Esophagus muscularis mucosa (tissue), 4 donors: ENCODE measurements at regions not wholly inside any gene's neighbourhood (a gene's known extent, or its start where the extent isn't known, plus 50 kb on each side); places are given as distances from the start of the nearest gene placed in this dataset.

Source experiments
- DNase-seq: peaks from one replicate; pipeline ENCODE4 v3.0.0-alpha.2; 2017; ENCODE audit errors: extremely low spot score
- H3K27ac ChIP-seq, 4 donors: fragments of 200-600 bp; sonication (generic); replicated peaks in 1 of 4; 1 replicate in 3 of 4; 2 replicates in 1 of 4; pipeline ENCODE4 v1.5.1; 2016 to 2019; ENCODE audit warnings: mild to moderate bottlenecking in 1 of 4
- H3K27me3 ChIP-seq, 4 donors: fragments of 200-600 bp; sonication (generic); one replicate each; pipeline versions ENCODE4 v1.5.1 to v1.6.0; 2016 to 2019
- H3K36me3 ChIP-seq, 4 donors: fragments of 200-600 bp; sonication (generic); one replicate each; pipeline ENCODE4 v1.5.1; 2016 to 2019
- H3K4me1 ChIP-seq, 4 donors: fragments of 200-600 bp; sonication (generic); one replicate each; pipeline ENCODE4 v1.5.1; 2016 to 2019
- H3K4me3 ChIP-seq, 4 donors: fragments of 200-600 bp; sonication (generic); 1 replicate in 2 of 4; 2 replicates in 2 of 4; pipeline ENCODE4 v1.5.1; 2016 to 2019; ENCODE audit warnings: mild to moderate bottlenecking in 4 of 4, moderate library complexity in 1 of 4
- H3K9me3 ChIP-seq, 4 donors: fragments of 200-600 bp; sonication (generic); 1 replicate in 3 of 4; 2 replicates in 1 of 4; pipeline ENCODE4 v1.5.1; 2016 to 2019
- EP300 ChIP-seq: sonication (generic); formaldehyde crosslinking; IDR thresholded peaks from one replicate; pipeline ENCODE4 v1.6.1; 2017; ENCODE audit warnings: antibody characterized with exemption
- POLR2A ChIP-seq: fragments of 450-650 bp; IDR thresholded peaks from one replicate; pipeline ENCODE4 v1.6.1; 2017; ENCODE audit warnings: antibody characterized with exemption, moderate library complexity, mild to moderate bottlenecking, low read depth
- POLR2AphosphoS5 ChIP-seq, 2 donors: sonication (generic); formaldehyde crosslinking; IDR thresholded peaks; one replicate each; pipeline ENCODE4 v1.6.1; 2017; ENCODE audit warnings: antibody characterized with exemption in 2 of 2
- WGBS: methylation state at CpG from one replicate; pipeline ENCODE4 v1.1.5; 2018; 5-methylcytosine and 5-hydroxymethylcytosine counted together
- intact Hi-C: fragments of 100-400 bp; cut with DNase I; formaldehyde crosslinking; loops from one replicate; pipeline ENCODE4 v1.15.1; 2023
- TF ChIP-seq, protein P1 (sequence below), 3 experiments: fragments of 200-600 bp in 2 of 3; fragments of 450-650 bp in 1 of 3; sonication (generic) in 2 of 3; IDR thresholded peaks; one replicate each; pipeline ENCODE4 v1.5.1; 2017 to 2019; ENCODE audit warnings: antibody characterized with exemption in 3 of 3, mild to moderate bottlenecking in 2 of 3, moderate library complexity in 1 of 3

DNA sequence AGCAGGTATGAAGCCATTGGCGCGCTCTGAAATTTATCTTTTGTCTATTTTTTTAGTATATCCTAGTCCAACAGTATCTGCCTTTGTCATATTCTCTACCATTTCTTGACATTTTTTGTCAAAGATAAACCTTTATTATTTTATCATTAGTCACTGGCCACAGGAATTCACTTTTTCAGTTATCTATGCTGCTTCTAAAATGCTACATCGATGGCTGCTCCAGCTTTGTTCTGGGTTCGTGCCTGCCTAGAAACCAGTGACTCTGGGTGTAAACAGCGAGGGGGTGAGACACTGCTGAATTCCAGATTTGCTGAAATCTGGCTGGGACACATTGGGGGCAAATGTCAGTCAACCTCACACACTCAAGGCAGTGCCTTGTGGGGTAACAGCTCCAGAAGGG, 193.4 kb downstream of the CDC5L start:
- intact Hi-C loops = no loop called here
- no peaks in the 10 kb centered on the region for H3K27me3 ChIP-seq
- TF ChIP-seq POLR2A (no peak), POLR2AphosphoS5 (IDR thresholded peaks at IDR 0.05) (no peak), EP300 (no peak)
- TF ChIP-seq, protein P1, sequence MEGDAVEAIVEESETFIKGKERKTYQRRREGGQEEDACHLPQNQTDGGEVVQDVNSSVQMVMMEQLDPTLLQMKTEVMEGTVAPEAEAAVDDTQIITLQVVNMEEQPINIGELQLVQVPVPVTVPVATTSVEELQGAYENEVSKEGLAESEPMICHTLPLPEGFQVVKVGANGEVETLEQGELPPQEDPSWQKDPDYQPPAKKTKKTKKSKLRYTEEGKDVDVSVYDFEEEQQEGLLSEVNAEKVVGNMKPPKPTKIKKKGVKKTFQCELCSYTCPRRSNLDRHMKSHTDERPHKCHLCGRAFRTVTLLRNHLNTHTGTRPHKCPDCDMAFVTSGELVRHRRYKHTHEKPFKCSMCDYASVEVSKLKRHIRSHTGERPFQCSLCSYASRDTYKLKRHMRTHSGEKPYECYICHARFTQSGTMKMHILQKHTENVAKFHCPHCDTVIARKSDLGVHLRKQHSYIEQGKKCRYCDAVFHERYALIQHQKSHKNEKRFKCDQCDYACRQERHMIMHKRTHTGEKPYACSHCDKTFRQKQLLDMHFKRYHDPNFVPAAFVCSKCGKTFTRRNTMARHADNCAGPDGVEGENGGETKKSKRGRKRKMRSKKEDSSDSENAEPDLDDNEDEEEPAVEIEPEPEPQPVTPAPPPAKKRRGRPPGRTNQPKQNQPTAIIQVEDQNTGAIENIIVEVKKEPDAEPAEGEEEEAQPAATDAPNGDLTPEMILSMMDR (IDR thresholded peaks at IDR 0.05) = no peak
- WGBS = 74% methylated on average over 5 of the region's 5 CpGs
- peaks cover 0 to 10% (median 8%) of the 10 kb centered on the region in 4 donors for H3K4me1 ChIP-seq
- DNase-seq = no peak
- no peak overlapping the region for H3K4me3 ChIP-seq
- H3K27ac ChIP-seq = no peak overlapping the region
- peaks cover 0 to 15% (median 13%) of the 10 kb centered on the region in 4 donors for H3K9me3 ChIP-seq
- no peaks in the 10 kb centered on the region for H3K36me3 ChIP-seq

DNA sequence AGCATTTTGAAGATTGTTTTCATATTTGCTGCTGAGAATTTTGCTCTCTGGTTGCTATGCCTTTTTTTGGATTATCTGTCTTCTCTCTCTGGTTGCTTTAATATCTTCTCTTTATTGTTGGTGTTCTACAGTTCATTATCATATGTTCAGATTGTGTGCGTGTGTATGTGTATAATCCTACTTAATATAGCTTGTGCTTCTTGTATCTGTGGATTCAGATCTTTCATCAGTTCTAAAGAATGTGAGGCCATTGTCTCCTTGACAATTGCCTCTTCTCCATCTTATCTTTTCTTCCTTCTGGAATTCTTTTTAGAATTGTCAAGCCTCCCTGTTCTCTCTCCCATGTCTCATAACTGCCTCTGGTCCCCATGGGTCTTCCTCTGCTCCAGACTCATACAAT, 195.4 kb downstream of the CDC5L start:
- intact Hi-C loops = no loop called here
- 100% methylated on average over 1 of the region's 1 CpG for WGBS
- H3K27ac ChIP-seq = no peak overlapping the region

GRCh38 chr6:44590471-44590870, 203.0 kb downstream of the CDC5L start:
- Histone ChIP-seq H3K27me3 (no peaks in the 10 kb centered on the region), H3K4me1 (no peaks in the 10 kb centered on the region), H3K9me3 (no peaks in the 10 kb centered on the region), H3K36me3 (no peaks in the 10 kb centered on the region), H3K27ac (no peak overlapping the region), H3K4me3 (no peak overlapping the region)
- TF ChIP-seq POLR2A (no peak), EP300 (no peak), POLR2AphosphoS5 (IDR thresholded peaks at IDR 0.05) (no peak)
- TF ChIP-seq, protein P1 (IDR thresholded peaks at IDR 0.05) = no peak
- WGBS = 81% methylated on average over 1 of the region's 1 CpG
- intact Hi-C loops = no loop called here
- no peak for DNase-seq

More for the DNA sequence above, 195.4 kb downstream of the CDC5L start:
- Histone ChIP-seq H3K4me1 (no peaks in the 10 kb centered on the region), H3K36me3 (no peaks in the 10 kb centered on the region), H3K9me3 (peaks cover 0 to 15% (median 13%) of the 10 kb centered on the region in 4 donors), H3K27me3 (no peaks in the 10 kb centered on the region), H3K4me3 (no peak overlapping the region)
- TF ChIP-seq EP300 = no peak
- TF ChIP-seq POLR2A = no peak
- no peak for TF ChIP-seq POLR2AphosphoS5 (IDR thresholded peaks at IDR 0.05)
- TF ChIP-seq, protein P1 (IDR thresholded peaks at IDR 0.05) = no peak
- DNase-seq = no peak

DNA sequence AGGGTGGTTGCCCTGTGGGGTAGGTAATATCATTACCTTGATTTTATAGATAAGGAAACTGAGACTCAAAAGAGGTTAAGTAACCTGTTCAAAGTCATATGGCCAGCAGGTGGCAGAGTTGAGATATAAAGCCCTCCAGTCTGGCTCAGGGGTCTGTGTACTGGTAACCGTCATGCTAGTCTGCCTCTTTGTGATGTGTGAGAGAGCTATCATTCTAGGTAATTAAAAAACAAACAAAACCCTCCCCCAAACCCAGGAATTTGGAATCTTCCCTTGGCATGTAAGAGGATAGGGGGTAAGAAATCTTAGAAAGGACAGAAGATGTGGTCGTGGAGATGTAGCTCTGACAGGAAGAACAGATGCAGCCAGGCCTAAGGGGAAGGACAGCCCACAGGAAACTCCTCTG, 206.0 kb downstream of the CDC5L start:
- 38% methylated on average over 2 of the region's 2 CpGs for WGBS
- no peak for DNase-seq
- H3K27me3 ChIP-seq = no peaks in the 10 kb centered on the region
- peaks cover 0 to 6% (median 3%) of the 10 kb centered on the region in 4 donors for H3K9me3 ChIP-seq
- no peak overlapping the region for H3K4me3 ChIP-seq
- TF ChIP-seq EP300 = no peak
- TF ChIP-seq, protein P1 (IDR thresholded peaks at IDR 0.05) = peak; percentile 34 to 46 (median 37)
- TF ChIP-seq POLR2A = no peak
- no peaks in the 10 kb centered on the region for H3K4me1 ChIP-seq
- intact Hi-C loops = no loop called here
- H3K27ac ChIP-seq = no peak overlapping the region
- H3K36me3 ChIP-seq = no peaks in the 10 kb centered on the region

DNA sequence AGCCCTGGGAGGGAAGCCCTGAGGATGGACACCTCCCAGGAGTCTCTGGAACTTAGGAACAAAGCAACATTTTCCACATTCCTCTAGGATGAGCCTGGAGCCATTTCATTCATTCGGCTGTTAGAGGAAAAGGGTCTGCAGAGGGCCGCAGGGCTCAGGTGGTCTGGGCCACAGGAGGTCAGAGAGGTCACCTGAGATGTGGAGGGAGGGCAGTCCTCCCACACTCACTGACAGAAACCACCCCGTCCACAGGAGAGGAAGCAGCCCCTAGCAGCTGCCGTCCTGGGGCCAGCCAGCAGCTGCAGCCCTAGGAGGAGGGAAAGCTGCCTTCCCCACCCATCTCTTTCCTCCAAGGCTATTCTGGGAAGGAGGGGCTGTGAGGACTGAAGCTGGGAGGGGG, 207.0 kb downstream of the CDC5L start:
- Histone ChIP-seq H3K27me3 (no peaks in the 10 kb centered on the region), H3K4me1 (no peaks in the 10 kb centered on the region), H3K9me3 (peaks cover 0 to 6% (median 3%) of the 10 kb centered on the region in 4 donors), H3K4me3 (no peak overlapping the region), H3K27ac (no peak overlapping the region), H3K36me3 (no peaks in the 10 kb centered on the region)
- intact Hi-C loops = no loop called here
- DNase-seq = no peak
- WGBS = 29% methylated on average over 2 of the region's 4 CpGs
- TF ChIP-seq POLR2A (no peak), POLR2AphosphoS5 (IDR thresholded peaks at IDR 0.05) (no peak), EP300 (no peak)
- TF ChIP-seq, protein P1 (IDR thresholded peaks at IDR 0.05) = no peak
